Activated T-helper 17 cell treated with anti-CD3 and anti-CD28 coated beads, Interleukin-2, amount 50 U/mL, for 72 hours (primary cell): ENCODE measurements at regions not wholly inside any gene's neighbourhood (a gene's known extent, or its start where the extent isn't known, plus 50 kb on each side); places are given as distances from the start of the nearest gene placed in this dataset.
"Not testable (repeated sequence)": the region's sequence is repeated elsewhere in the genome, so short reads cannot be mapped to it uniquely, and the experiment has no call there.

ENCODE experiments used
- ATAC-seq: fragments of 150-1000 bp; cut with Tn5 transposase; replicated peaks from 2 replicates; pipeline ENCODE4 v1.10.0; 2021; ENCODE audit warnings: mild to moderate bottlenecking, moderate library complexity
- H3K27ac Mint-ChIP-seq: one replicate; pipeline ENCODE4 v1.8.0; 2022; ENCODE audit warnings: mixed read lengths
- H3K27me3 Mint-ChIP-seq: one replicate; pipeline ENCODE4 v1.8.0; 2022; ENCODE audit warnings: mixed read lengths
- H3K36me3 Mint-ChIP-seq: one replicate; pipeline ENCODE4 v1.8.0; 2022; ENCODE audit warnings: low read depth, mild to moderate bottlenecking, mixed read lengths
- H3K4me1 Mint-ChIP-seq: one replicate; pipeline ENCODE4 v1.8.0; 2022; ENCODE audit warnings: mixed read lengths
- H3K4me3 Mint-ChIP-seq: one replicate; pipeline ENCODE4 v1.8.0; 2022; ENCODE audit warnings: mild to moderate bottlenecking, mixed read lengths
- H3K9me3 Mint-ChIP-seq: one replicate; pipeline ENCODE4 v1.8.0; 2022; ENCODE audit warnings: mixed read lengths

- Mint-ChIP-seq H3K27me3 (no peaks in the 10 kb centered on the region), H3K4me3 (no peak overlapping the region), H3K4me1 (no peaks in the 10 kb centered on the region), H3K36me3 (no peaks in the 10 kb centered on the region), H3K27ac (no peak overlapping the region), H3K9me3 (peaks cover 21% of the 10 kb centered on the region)
- no peak for ATAC-seq
Observed at GRCh38 chr3:5980475-5980874, 793.0 kb downstream of the EDEM1 start.

- no peaks in the 10 kb centered on the region for H3K27me3 Mint-ChIP-seq
- no peaks in the 10 kb centered on the region for H3K4me1 Mint-ChIP-seq
- H3K27ac Mint-ChIP-seq, result no peak overlapping the region
- no peaks in the 10 kb centered on the region for H3K36me3 Mint-ChIP-seq
- no peak overlapping the region for H3K4me3 Mint-ChIP-seq
- peaks cover 19% of the 10 kb centered on the region for H3K9me3 Mint-ChIP-seq
- ATAC-seq, result no peak
Observed at GRCh38 chr3:5994651-5995050, 807.1 kb downstream of the EDEM1 start.

GRCh38 chr3:6018456-6018855, 830.9 kb downstream of the EDEM1 start:
- ATAC-seq, result no peak
- Mint-ChIP-seq H3K4me3 (no peak overlapping the region), H3K9me3 (peaks cover 23% of the 10 kb centered on the region), H3K4me1 (no peaks in the 10 kb centered on the region), H3K27ac (no peak overlapping the region), H3K36me3 (no peaks in the 10 kb centered on the region), H3K27me3 (no peaks in the 10 kb centered on the region)

GRCh38 chr3:6022621-6023020, 835.1 kb downstream of the EDEM1 start:
- H3K27ac Mint-ChIP-seq, result no peak overlapping the region
- no peaks in the 10 kb centered on the region for H3K4me1 Mint-ChIP-seq

GRCh38 chr3:6025032-6025431, 835.9 kb upstream of the GRM7 start:
- Mint-ChIP-seq H3K4me1 (no peaks in the 10 kb centered on the region), H3K36me3 (no peaks in the 10 kb centered on the region)

More at GRCh38 chr3:6022621-6023020, 835.1 kb downstream of the EDEM1 start:
- no peaks in the 10 kb centered on the region for H3K36me3 Mint-ChIP-seq
- peaks cover 15% of the 10 kb centered on the region for H3K9me3 Mint-ChIP-seq
- ATAC-seq, result no peak
- H3K27me3 Mint-ChIP-seq, result no peaks in the 10 kb centered on the region
- no peak overlapping the region for H3K4me3 Mint-ChIP-seq

GRCh38 chr3:6030648-6031047, 830.3 kb upstream of the GRM7 start:
- not testable (repeated sequence) for ATAC-seq, H3K36me3 Mint-ChIP-seq, H3K27me3 Mint-ChIP-seq, H3K27ac Mint-ChIP-seq, H3K4me3 Mint-ChIP-seq, H3K4me1 Mint-ChIP-seq
- peaks cover 23% of the 10 kb centered on the region for H3K9me3 Mint-ChIP-seq

More at GRCh38 chr3:6025032-6025431, 835.9 kb upstream of the GRM7 start:
- H3K4me3 Mint-ChIP-seq, result no peak overlapping the region
- no peaks in the 10 kb centered on the region for H3K27me3 Mint-ChIP-seq
- ATAC-seq, result no peak
- no peak overlapping the region for H3K27ac Mint-ChIP-seq
- peaks cover 14% of the 10 kb centered on the region for H3K9me3 Mint-ChIP-seq

GRCh38 chr3:6035626-6036025, 825.3 kb upstream of the GRM7 start:
- Mint-ChIP-seq H3K27me3 (no peaks in the 10 kb centered on the region), H3K36me3 (no peaks in the 10 kb centered on the region), H3K27ac (no peak overlapping the region), H3K4me1 (no peaks in the 10 kb centered on the region), H3K4me3 (no peak overlapping the region), H3K9me3 (peaks cover 16% of the 10 kb centered on the region)
- ATAC-seq, result no peak

GRCh38 chr3:6039971-6040370, 820.9 kb upstream of the GRM7 start:
- Mint-ChIP-seq H3K36me3 (no peaks in the 10 kb centered on the region), H3K27me3 (no peaks in the 10 kb centered on the region), H3K4me3 (no peak overlapping the region), H3K9me3 (peaks cover 10% of the 10 kb centered on the region), H3K4me1 (no peaks in the 10 kb centered on the region), H3K27ac (no peak overlapping the region)
- no peak for ATAC-seq

GRCh38 chr3:6041894-6042293, 819.0 kb upstream of the GRM7 start:
- Mint-ChIP-seq H3K9me3 (peaks cover 13% of the 10 kb centered on the region), H3K27ac (no peak overlapping the region), H3K36me3 (no peaks in the 10 kb centered on the region), H3K4me1 (no peaks in the 10 kb centered on the region), H3K27me3 (no peaks in the 10 kb centered on the region), H3K4me3 (no peak overlapping the region)
- ATAC-seq, result no peak

GRCh38 chr3:6047016-6047415, 813.9 kb upstream of the GRM7 start:
- H3K27ac Mint-ChIP-seq, result no peak overlapping the region
- no peak for ATAC-seq

GRCh38 chr3:6060251-6060650, 800.7 kb upstream of the GRM7 start:
- ATAC-seq, result no peak
- H3K4me3 Mint-ChIP-seq, result no peak overlapping the region
- no peaks in the 10 kb centered on the region for H3K36me3 Mint-ChIP-seq
- H3K27ac Mint-ChIP-seq, result no peak overlapping the region
- H3K9me3 Mint-ChIP-seq, result no peaks in the 10 kb centered on the region
- H3K4me1 Mint-ChIP-seq, result no peaks in the 10 kb centered on the region
- no peaks in the 10 kb centered on the region for H3K27me3 Mint-ChIP-seq

More at GRCh38 chr3:6047016-6047415, 813.9 kb upstream of the GRM7 start:
- H3K9me3 Mint-ChIP-seq, result peaks cover 24% of the 10 kb centered on the region
- no peaks in the 10 kb centered on the region for H3K36me3 Mint-ChIP-seq
- no peaks in the 10 kb centered on the region for H3K27me3 Mint-ChIP-seq
- no peaks in the 10 kb centered on the region for H3K4me1 Mint-ChIP-seq
- H3K4me3 Mint-ChIP-seq, result no peak overlapping the region

GRCh38 chr3:6062261-6063187, 798.4 kb upstream of the GRM7 start:
- H3K9me3 Mint-ChIP-seq, result no peaks in the 10 kb centered on the region
- H3K4me1 Mint-ChIP-seq, result no peaks in the 10 kb centered on the region
- H3K4me3 Mint-ChIP-seq, result no peak overlapping the region
- no peaks in the 10 kb centered on the region for H3K36me3 Mint-ChIP-seq
- H3K27me3 Mint-ChIP-seq, result no peaks in the 10 kb centered on the region
- ATAC-seq, result no peak
- H3K27ac Mint-ChIP-seq, result no peak overlapping the region

- no peaks in the 10 kb centered on the region for H3K4me1 Mint-ChIP-seq
- no peaks in the 10 kb centered on the region for H3K27me3 Mint-ChIP-seq
- H3K27ac Mint-ChIP-seq, result no peak overlapping the region
Observed at GRCh38 chr3:6066397-6066796, 794.5 kb upstream of the GRM7 start.

GRCh38 chr3:6066868-6067578, 793.9 kb upstream of the GRM7 start:
- H3K27ac Mint-ChIP-seq, H3K4me3 Mint-ChIP-seq, H3K36me3 Mint-ChIP-seq, H3K27me3 Mint-ChIP-seq, H3K4me1 Mint-ChIP-seq, ATAC-seq, H3K9me3 Mint-ChIP-seq: not testable (repeated sequence)

More at GRCh38 chr3:6066397-6066796, 794.5 kb upstream of the GRM7 start:
- no peak for ATAC-seq
- Mint-ChIP-seq H3K4me3 (no peak overlapping the region), H3K9me3 (no peaks in the 10 kb centered on the region), H3K36me3 (no peaks in the 10 kb centered on the region)

GRCh38 chr3:6074952-6075351, 786.0 kb upstream of the GRM7 start:
- no peak overlapping the region for H3K4me3 Mint-ChIP-seq
- H3K4me1 Mint-ChIP-seq, result no peaks in the 10 kb centered on the region
- ATAC-seq, result no peak

More at GRCh38 chr3:6074952-6075351, 786.0 kb upstream of the GRM7 start:
- Mint-ChIP-seq H3K27me3 (no peaks in the 10 kb centered on the region), H3K27ac (no peak overlapping the region), H3K9me3 (no peaks in the 10 kb centered on the region), H3K36me3 (no peaks in the 10 kb centered on the region)
